IMR-90 (cell line): ENCODE measurements at regions not wholly inside any gene's neighbourhood (a gene's known extent, or its start where the extent isn't known, plus 50 kb on each side); places are given as distances from the start of the nearest gene placed in this dataset.

Experiments
- ATAC-seq: fragments of 200-7000 bp; cut with Tn5 transposase; 2 replicates; pipeline ENCODE4 v1.9.1; 2020; ENCODE audit warnings: low read depth, mild to moderate bottlenecking, moderate library complexity
- BruUV-seq: library from RNA; stranded (reverse); fragments of 400-500 nt; replicated peaks from 2 replicates; lab custom pipeline; 2021; lab: Mats Ljungman, UMichigan
- CTCF ChIA-PET: fragments of 300-600 bp; formaldehyde crosslinking; extraction: SDS; loops from one replicate; lab custom pipeline; 2021; ENCODE audit warnings: antibody characterized with exemption; lab: Yijun Ruan, JAX
- POLR2A ChIA-PET: fragments of 300-600 bp; sonication (Branson Sonifier 250); formaldehyde crosslinking; loops from one replicate; lab custom pipeline; 2022; ENCODE audit warnings: antibody characterized with exemption; ENCODE audit not compliant: unreplicated experiment; lab: Charles Lee
- DNase-seq: peaks from one replicate; pipeline ENCODE4 v3.0.0; 2013
- H2AFZ ChIP-seq: replicated peaks from 2 replicates; pipeline ENCODE3; 2013; ENCODE audit warnings: low read length, mild to moderate bottlenecking; ENCODE audit not compliant: poor library complexity
- H2AK5ac ChIP-seq: 2 replicates; pipeline ENCODE4 v1.6.1; 2013; ENCODE audit warnings: low read depth, low read length, inconsistent platforms
- H2AK9ac ChIP-seq: replicated peaks from 2 replicates; pipeline ENCODE3; 2013; ENCODE audit warnings: mild to moderate bottlenecking, low read depth, low read length, moderate library complexity; ENCODE audit not compliant: poor library complexity
- H2BK120ac ChIP-seq: 2 replicates; pipeline ENCODE4 v1.6.1; 2013; ENCODE audit warnings: low read depth, low read length, inconsistent platforms
- H2BK15ac ChIP-seq: 3 replicates; pipeline ENCODE4 v1.6.1; 2013; ENCODE audit warnings: low read depth, low read length, inconsistent platforms
- H2BK20ac ChIP-seq: 2 replicates; pipeline ENCODE4 v1.6.1; 2013; ENCODE audit warnings: low read depth, mild to moderate bottlenecking, inconsistent platforms, low read length, moderate library complexity
- H2BK5ac ChIP-seq: 2 replicates; pipeline ENCODE4 v1.6.1; 2013; ENCODE audit warnings: mild to moderate bottlenecking, low read depth, low read length, inconsistent platforms; ENCODE audit not compliant: poor library complexity, severe bottlenecking
- H3K14ac ChIP-seq: replicated peaks from 2 replicates; pipeline ENCODE4 v1.6.1; 2013; ENCODE audit warnings: low read depth, low read length, inconsistent platforms
- H3K18ac ChIP-seq: 2 replicates; pipeline ENCODE4 v1.6.1; 2013; ENCODE audit warnings: low read depth, low read length, control low read depth
- H3K23ac ChIP-seq: 2 replicates; pipeline ENCODE4 v1.6.1; 2013; ENCODE audit warnings: low read depth, low read length, inconsistent platforms
- H3K27ac ChIP-seq: 2 replicates; pipeline ENCODE4 v1.5.1; 2013; ENCODE audit warnings: mild to moderate bottlenecking, control low read depth, low read length; ENCODE audit not compliant: insufficient read depth
- H3K27me3 ChIP-seq: 2 replicates; pipeline ENCODE4 v1.6.1; 2013; ENCODE audit warnings: low read length; ENCODE audit not compliant: control insufficient read depth, insufficient read depth
- H3K36me3 ChIP-seq: 2 replicates; pipeline ENCODE4 v1.6.1; 2013; ENCODE audit warnings: low read length, mixed read lengths; ENCODE audit not compliant: control insufficient read depth, insufficient read depth
- H3K4ac ChIP-seq: 2 replicates; pipeline ENCODE4 v1.6.1; 2013; ENCODE audit warnings: low read depth, low read length, inconsistent platforms
- H3K4me1 ChIP-seq: 2 replicates; pipeline ENCODE4 v1.6.1; 2013; ENCODE audit warnings: low read length, mixed read lengths; ENCODE audit not compliant: control insufficient read depth, insufficient read depth
- H3K4me2 ChIP-seq: 2 replicates; pipeline ENCODE4 v1.6.1; 2013; ENCODE audit warnings: low read depth, mild to moderate bottlenecking, control low read depth, low read length, moderate library complexity
- H3K4me3 ChIP-seq: 2 replicates; pipeline ENCODE4 v1.5.1; 2013; ENCODE audit warnings: low read depth, mild to moderate bottlenecking, control low read depth, low read length, moderate library complexity; ENCODE audit not compliant: insufficient read depth
- H3K56ac ChIP-seq: 2 replicates; pipeline ENCODE4 v1.6.1; 2013; ENCODE audit warnings: low read length, inconsistent platforms; ENCODE audit not compliant: insufficient read depth; ENCODE audit errors: extremely low read depth
- H3K79me1 ChIP-seq, 2 experiments: 2 replicates each; pipeline ENCODE4 v1.6.1; 2013; ENCODE audit warnings: low read length in 2 of 2, inconsistent platforms in 1 of 2, low read depth in 1 of 2
- H3K9ac ChIP-seq: 2 replicates; pipeline ENCODE4 v1.6.1; 2013; ENCODE audit warnings: low read depth, low read length, control low read depth
- H3K9me1 ChIP-seq: 2 replicates; pipeline ENCODE4 v1.6.1; 2013; ENCODE audit warnings: low read length, inconsistent platforms; ENCODE audit not compliant: insufficient read depth
- H3K9me3 ChIP-seq: 2 replicates; pipeline ENCODE4 v1.6.1; 2013; ENCODE audit warnings: low read length; ENCODE audit not compliant: control insufficient read depth, insufficient read depth
- H4K20me1 ChIP-seq: 2 replicates; pipeline ENCODE4 v1.6.1; 2013; ENCODE audit warnings: low read length, inconsistent platforms; ENCODE audit not compliant: insufficient read depth
- H4K5ac ChIP-seq: 2 replicates; pipeline ENCODE4 v1.6.1; 2013; ENCODE audit warnings: mild to moderate bottlenecking, low read depth, low read length, control low read depth
- H4K8ac ChIP-seq, 2 experiments: 2 replicates each; pipeline ENCODE4 v1.6.1; 2013; ENCODE audit warnings: low read depth in 2 of 2, low read length in 2 of 2, control low read depth in 1 of 2, inconsistent platforms in 1 of 2
- H4K91ac ChIP-seq: 2 replicates; pipeline ENCODE4 v1.6.1; 2013; ENCODE audit warnings: low read depth, low read length, inconsistent platforms; ENCODE audit not compliant: insufficient read depth
- CHD1 ChIP-seq: IDR thresholded peaks from 2 replicates; pipeline ENCODE4 v1.6.1; 2012; ENCODE audit warnings: low read depth, low read length, improper control_type of control experiment
- FOS ChIP-seq: fragments of 150-350 bp; IDR thresholded peaks from 2 replicates; pipeline ENCODE4 v1.6.1; 2016; ENCODE audit warnings: low read depth, low read length
- WGBS, 2 experiments: methylation state at CpG; one replicate each; pipeline versions ENCODE4 v1.1.5 to v1.1.7; 2013; ENCODE audit warnings: missing lambda C conversion rate in 2 of 2; ENCODE audit not compliant: insufficient read length in 1 of 2; ENCODE audit errors: extremely low coverage in 2 of 2; 5-methylcytosine and 5-hydroxymethylcytosine counted together
- dilution Hi-C: fragments of 300-500 bp; cut with HindIII; formaldehyde crosslinking; loops from one replicate; pipeline ENCODE4 v1.14.3; 2018; ENCODE audit warnings: low sequenced_read_pairs; ENCODE audit not compliant: unreplicated experiment
- in situ Hi-C: fragments of 300-500 bp; cut with MboI; formaldehyde crosslinking; loops from 3 replicates; pipeline ENCODE4 v1.14.3; 2019; ENCODE audit warnings: low sequenced_read_pairs, inconsistent platforms, mixed read lengths
- intact Hi-C: fragments of 100-400 bp; cut with micrococcal nuclease; formaldehyde crosslinking; loops from 2 replicates; pipeline ENCODE4 v1.10.0; 2022

GRCh38 chr3:132225664-132226063 lies 91.5 kb upstream of the ACP3 start:
- DNase-seq, result no peak
- H2BK120ac ChIP-seq, result no peak overlapping the region
- in situ Hi-C loops, result no loop called here
- H2AK5ac ChIP-seq, result no peak overlapping the region
- no peak overlapping the region for H3K4me2 ChIP-seq
- no peak overlapping the region for H3K27ac ChIP-seq
- dilution Hi-C loops, result no loop called here
- no peaks in the 10 kb centered on the region; the same call in 1 of the 2 replicates for H3K4me1 ChIP-seq
- intact Hi-C loops, result no loop called here
- H4K91ac ChIP-seq, result no peak overlapping the region
- H3K79me1 ChIP-seq, result no peaks in the 10 kb centered on the region
- no peak overlapping the region for H2AFZ ChIP-seq
- H4K5ac ChIP-seq, result no peak overlapping the region
- no CpG with 5 or more reads among the region's 2 CpGs for WGBS, 2 experiments
- H3K9ac ChIP-seq, result no peak overlapping the region
- no TSS peak for BruUV-seq
- H3K14ac ChIP-seq, result no peak overlapping the region
- 0 out of 2 replicates have a peak, but pooled peaks cover under 1% of the 10 kb centered on the region for H3K27me3 ChIP-seq
- no peak overlapping the region for H3K56ac ChIP-seq
- no peaks in the 10 kb centered on the region for H3K9me3 ChIP-seq
- H3K23ac ChIP-seq, result no peak overlapping the region
- no peak overlapping the region for H3K4me3 ChIP-seq
- POLR2A ChIA-PET, result interaction anchor here (0.6 kb wide), 1 partner anchor 393 kb away, joined by 3 read pairs; no protein-coding TSS in a partner anchor
- TF ChIP-seq FOS (no peak), CHD1 (no peak)
- H3K9me1 ChIP-seq, result no peaks in the 10 kb centered on the region
- no peaks in the 10 kb centered on the region for H3K36me3 ChIP-seq
- no peak overlapping the region for H2BK20ac ChIP-seq
- H4K20me1 ChIP-seq, result no peaks in the 10 kb centered on the region
- H3K4ac ChIP-seq, result no peak overlapping the region
- H3K18ac ChIP-seq, result no peak overlapping the region
- CTCF ChIA-PET, result no interaction called here
- H2BK15ac ChIP-seq, result no peak overlapping the region
- H2BK5ac ChIP-seq, result no peak overlapping the region
- H2AK9ac ChIP-seq, result no peak overlapping the region
- no peak for ATAC-seq
- no peak overlapping the region for H4K8ac ChIP-seq
